Neuronal stem cell (in vitro differentiated cells): ENCODE measurements at regions not wholly inside any gene's neighbourhood (a gene's known extent, or its start where the extent isn't known, plus 50 kb on each side); places are given as distances from the start of the nearest gene placed in this dataset.

Source experiments
- DNase-seq: peaks from one replicate; pipeline ENCODE4 v3.0.0-alpha.2; 2013; ENCODE audit warnings: low spot score
- H2AFZ ChIP-seq: one replicate; pipeline ENCODE4 v1.6.1; 2013; ENCODE audit warnings: mild to moderate bottlenecking, low read length, inconsistent platforms
- H2AK5ac ChIP-seq: 2 replicates; pipeline ENCODE4 v1.6.1; 2013; ENCODE audit warnings: low read depth, mild to moderate bottlenecking, inconsistent platforms, low read length, moderate library complexity, mixed read lengths
- H2BK120ac ChIP-seq: 2 replicates; pipeline ENCODE4 v1.6.1; 2013; ENCODE audit warnings: low read depth, mild to moderate bottlenecking, inconsistent platforms, low read length, moderate library complexity, mixed read lengths
- H2BK12ac ChIP-seq: one replicate; pipeline ENCODE4 v1.6.1; 2013; ENCODE audit warnings: low read length, inconsistent platforms
- H2BK15ac ChIP-seq: 2 replicates; pipeline ENCODE4 v1.6.1; 2013; ENCODE audit warnings: mild to moderate bottlenecking, low read length, inconsistent platforms, mixed read lengths
- H2BK5ac ChIP-seq: one replicate; pipeline ENCODE4 v1.6.1; 2013; ENCODE audit warnings: inconsistent platforms, mild to moderate bottlenecking, low read length, moderate library complexity
- H3K14ac ChIP-seq: one replicate; pipeline ENCODE4 v1.6.1; 2013; ENCODE audit warnings: low read length, inconsistent platforms
- H3K18ac ChIP-seq: 2 replicates; pipeline ENCODE4 v1.6.1; 2013; ENCODE audit warnings: low read length, inconsistent platforms
- H3K23ac ChIP-seq: 2 replicates; pipeline ENCODE4 v1.6.1; 2013; ENCODE audit warnings: low read depth, mild to moderate bottlenecking, mixed read lengths, low read length, inconsistent platforms; ENCODE audit not compliant: poor library complexity
- H3K27ac ChIP-seq: replicated peaks from 3 replicates; pipeline ENCODE4 v1.5.1; 2013; ENCODE audit warnings: low read length, inconsistent platforms
- H3K27me3 ChIP-seq, 3 experiments: 2 replicates each; pipeline ENCODE4 v1.6.1; 2013; ENCODE audit warnings: low read length in 3 of 3, mild to moderate bottlenecking in 2 of 3, inconsistent platforms in 1 of 3, low read depth in 1 of 3, mixed read lengths in 1 of 3, moderate library complexity in 1 of 3; ENCODE audit not compliant: control insufficient read depth in 3 of 3, insufficient read depth in 3 of 3
- H3K36me3 ChIP-seq, 2 donors: replicated peaks in 1 of 2; 2 replicates each; pipeline ENCODE4 v1.6.1; 2013; ENCODE audit warnings: low read length in 2 of 2; ENCODE audit not compliant: control insufficient read depth in 2 of 2, insufficient read depth in 2 of 2
- H3K4ac ChIP-seq: 2 replicates; pipeline ENCODE4 v1.6.1; 2013; ENCODE audit warnings: inconsistent platforms, mild to moderate bottlenecking, low read length, moderate library complexity
- H3K4me1 ChIP-seq, 2 donors: 1 replicate in 1 of 2; 2 replicates in 1 of 2; pipeline ENCODE4 v1.6.1; 2013; ENCODE audit warnings: low read length in 2 of 2, low read depth in 1 of 2; ENCODE audit not compliant: control insufficient read depth in 2 of 2, insufficient read depth in 1 of 2
- H3K4me2 ChIP-seq: one replicate; pipeline ENCODE4 v1.6.1; 2013; ENCODE audit warnings: mild to moderate bottlenecking, low read length, inconsistent platforms; ENCODE audit not compliant: insufficient read depth, poor library complexity, severe bottlenecking
- H3K4me3 ChIP-seq, 2 donors: 2 replicates each; pipeline ENCODE4 v1.5.1; 2013; ENCODE audit warnings: low read length in 2 of 2, mild to moderate bottlenecking in 2 of 2, inconsistent platforms in 1 of 2, moderate library complexity in 1 of 2
- H3K79me1 ChIP-seq: one replicate; pipeline ENCODE4 v1.6.1; 2013; ENCODE audit warnings: low read depth, mild to moderate bottlenecking, inconsistent platforms, low read length, moderate library complexity
- H3K9ac ChIP-seq: one replicate; pipeline ENCODE4 v1.6.1; 2013; ENCODE audit warnings: mild to moderate bottlenecking, low read depth, low read length, inconsistent platforms; ENCODE audit not compliant: poor library complexity
- H3K9me3 ChIP-seq, 2 donors: replicated peaks in 1 of 2; 2 replicates each; pipeline versions ENCODE3 to v1.6.1; 2013; ENCODE audit warnings: low read length in 2 of 2, mild to moderate bottlenecking in 2 of 2, inconsistent platforms in 1 of 2, low read depth in 1 of 2, mixed read lengths in 1 of 2, moderate library complexity in 1 of 2; ENCODE audit not compliant: control insufficient read depth in 2 of 2, insufficient read depth in 1 of 2
- H4K8ac ChIP-seq: one replicate; pipeline ENCODE4 v1.6.1; 2013; ENCODE audit warnings: low read depth, mild to moderate bottlenecking, inconsistent platforms, low read length, moderate library complexity
- H4K91ac ChIP-seq: one replicate; pipeline ENCODE4 v1.6.1; 2013; ENCODE audit warnings: low read length, low read depth, mild to moderate bottlenecking, inconsistent platforms; ENCODE audit not compliant: poor library complexity
- whole genome bisulfite sequencing, 2 donors: extraction: QIAGEN DNeasy Blood & Tissue Kit; methylation state at CpG; one replicate each; pipeline ENCODE4 v1.1.7; 2013; ENCODE audit warnings: missing lambda C conversion rate in 2 of 2, mixed read lengths in 1 of 2; ENCODE audit not compliant: insufficient read length in 2 of 2, insufficient replicate concordance in 1 of 2; ENCODE audit errors: extremely low coverage in 2 of 2; 5-methylcytosine and 5-hydroxymethylcytosine counted together

- no peak overlapping the region for H3K4me3 ChIP-seq
- H3K9ac ChIP-seq, result no peak overlapping the region
- no peak overlapping the region for H3K4me2 ChIP-seq
- no peak for DNase-seq
- no peak overlapping the region for H2BK120ac ChIP-seq
- H3K4me1 ChIP-seq, result peaks cover 10 to 13% of the 10 kb centered on the region in 2 donors
- no peak overlapping the region for H3K14ac ChIP-seq
- WGBS, 2 donors, result no CpG with 5 or more reads among the region's 3 CpGs
- no peaks in the 10 kb centered on the region for H3K36me3 ChIP-seq
- no peak overlapping the region for H4K91ac ChIP-seq
- H4K8ac ChIP-seq, result no peak overlapping the region
- H2AK5ac ChIP-seq, result no peak overlapping the region
- no peak overlapping the region for H2BK15ac ChIP-seq
- H2BK5ac ChIP-seq, result no peak overlapping the region
- no peak overlapping the region for H3K18ac ChIP-seq
- H3K9me3 ChIP-seq, result no peaks in the 10 kb centered on the region
- no peak overlapping the region for H2BK12ac ChIP-seq
- no peak overlapping the region for H3K23ac ChIP-seq
- H2AFZ ChIP-seq, result peak overlapping the region; percentile 15
- H3K27ac ChIP-seq, result no peak overlapping the region
- H3K27me3 ChIP-seq, result no peaks in the 10 kb centered on the region
- no peak overlapping the region for H3K4ac ChIP-seq
- H3K79me1 ChIP-seq, result no peaks in the 10 kb centered on the region
Observed at GRCh38 chr5:160169326-160169725, 50.1 kb upstream of the PWWP2A start.
